ENCODE measurements at regions not wholly inside any gene's neighbourhood (a gene's known extent, or its start where the extent isn't known, plus 50 kb on each side); places are given as distances from the start of the nearest gene placed in this dataset.

- no peak for TF ChIP-seq JUNB (IDR thresholded peaks at IDR 0.05)
- TF ChIP-seq, protein P1, sequence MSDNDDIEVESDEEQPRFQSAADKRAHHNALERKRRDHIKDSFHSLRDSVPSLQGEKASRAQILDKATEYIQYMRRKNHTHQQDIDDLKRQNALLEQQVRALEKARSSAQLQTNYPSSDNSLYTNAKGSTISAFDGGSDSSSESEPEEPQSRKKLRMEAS (IDR thresholded peaks at IDR 0.05) = no peak
- TF ChIP-seq, protein P2, sequence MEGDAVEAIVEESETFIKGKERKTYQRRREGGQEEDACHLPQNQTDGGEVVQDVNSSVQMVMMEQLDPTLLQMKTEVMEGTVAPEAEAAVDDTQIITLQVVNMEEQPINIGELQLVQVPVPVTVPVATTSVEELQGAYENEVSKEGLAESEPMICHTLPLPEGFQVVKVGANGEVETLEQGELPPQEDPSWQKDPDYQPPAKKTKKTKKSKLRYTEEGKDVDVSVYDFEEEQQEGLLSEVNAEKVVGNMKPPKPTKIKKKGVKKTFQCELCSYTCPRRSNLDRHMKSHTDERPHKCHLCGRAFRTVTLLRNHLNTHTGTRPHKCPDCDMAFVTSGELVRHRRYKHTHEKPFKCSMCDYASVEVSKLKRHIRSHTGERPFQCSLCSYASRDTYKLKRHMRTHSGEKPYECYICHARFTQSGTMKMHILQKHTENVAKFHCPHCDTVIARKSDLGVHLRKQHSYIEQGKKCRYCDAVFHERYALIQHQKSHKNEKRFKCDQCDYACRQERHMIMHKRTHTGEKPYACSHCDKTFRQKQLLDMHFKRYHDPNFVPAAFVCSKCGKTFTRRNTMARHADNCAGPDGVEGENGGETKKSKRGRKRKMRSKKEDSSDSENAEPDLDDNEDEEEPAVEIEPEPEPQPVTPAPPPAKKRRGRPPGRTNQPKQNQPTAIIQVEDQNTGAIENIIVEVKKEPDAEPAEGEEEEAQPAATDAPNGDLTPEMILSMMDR (IDR thresholded peaks at IDR 0.05) = no peak
- no peak for TF ChIP-seq HDAC2 (IDR thresholded peaks at IDR 0.05)
- TF ChIP-seq, protein P3, sequence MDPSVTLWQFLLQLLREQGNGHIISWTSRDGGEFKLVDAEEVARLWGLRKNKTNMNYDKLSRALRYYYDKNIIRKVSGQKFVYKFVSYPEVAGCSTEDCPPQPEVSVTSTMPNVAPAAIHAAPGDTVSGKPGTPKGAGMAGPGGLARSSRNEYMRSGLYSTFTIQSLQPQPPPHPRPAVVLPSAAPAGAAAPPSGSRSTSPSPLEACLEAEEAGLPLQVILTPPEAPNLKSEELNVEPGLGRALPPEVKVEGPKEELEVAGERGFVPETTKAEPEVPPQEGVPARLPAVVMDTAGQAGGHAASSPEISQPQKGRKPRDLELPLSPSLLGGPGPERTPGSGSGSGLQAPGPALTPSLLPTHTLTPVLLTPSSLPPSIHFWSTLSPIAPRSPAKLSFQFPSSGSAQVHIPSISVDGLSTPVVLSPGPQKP (IDR thresholded peaks at IDR 0.05; ENCODE audit: low read depth, low read length) = no peak
- TF ChIP-seq KDM1A (IDR thresholded peaks at IDR 0.05; ENCODE audit: low read depth) = no peak
- no peak for TF ChIP-seq POLR2A (IDR thresholded peaks at IDR 0.05; ENCODE audit: low read length)
- TF ChIP-seq USF2 (IDR thresholded peaks at IDR 0.05) = no peak
- TF ChIP-seq FOSL2 (IDR thresholded peaks at IDR 0.05) = no peak
- TF ChIP-seq FOSL2 (CRISPR knock-in tag; IDR thresholded peaks at IDR 0.05) = no peak
- TF ChIP-seq MAFK (IDR thresholded peaks at IDR 0.05; ENCODE audit: partially characterized antibody) = no peak
- no peak for TF ChIP-seq RAD21 (conservative IDR thresholded peaks at IDR 0.05 in 1 of 2, IDR thresholded peaks at IDR 0.05 in 1 of 2)
- TF ChIP-seq MAZ (IDR thresholded peaks at IDR 0.05; ENCODE audit: borderline replicate concordance, low read depth, low read length) = no peak
These were observed 283.5 kb upstream of the PDZRN3 start for GRCh38 chr3:73908218-73908617.
